Neural cell (in vitro differentiated cells): ENCODE measurements at regions not wholly inside any gene's neighbourhood (a gene's known extent, or its start where the extent isn't known, plus 50 kb on each side); places are given as distances from the start of the nearest gene placed in this dataset.

ENCODE experiments used
- H2AFZ ChIP-seq: fragments of 200-600, 300-800 bp; sonication (generic), shearing (Covaris generic); 2 replicates; pipeline ENCODE4 v1.6.0; 2014; ENCODE audit warnings: low read depth, mild to moderate bottlenecking, antibody characterized with exemption, low read length, moderate library complexity
- H3F3A ChIP-seq: fragments of 200-600 bp; shearing (Covaris generic); 2 replicates; pipeline ENCODE4 v1.6.1; 2016; ENCODE audit warnings: mild to moderate bottlenecking, moderate library complexity, mixed read lengths, antibody characterized with exemption, low read length; ENCODE audit not compliant: insufficient read depth, poor library complexity, severe bottlenecking
- H3K27ac ChIP-seq: fragments of 200-600, 300-800 bp; sonication (generic), shearing (Covaris generic); 2 replicates; pipeline ENCODE4 v1.5.1; 2014; ENCODE audit warnings: mild to moderate bottlenecking, low read length, moderate library complexity
- H3K27me3 ChIP-seq: fragments of 300-800, 200-600 bp; sonication (generic), shearing (Covaris generic); 2 replicates; pipeline ENCODE4 v1.6.0; 2014; ENCODE audit warnings: mild to moderate bottlenecking, low read depth, low read length, moderate library complexity; ENCODE audit not compliant: insufficient read depth
- H3K36me3 ChIP-seq: fragments of 300-800, 200-600 bp; sonication (generic), shearing (Covaris generic); 2 replicates; pipeline ENCODE4 v1.5.1; 2014; ENCODE audit warnings: mild to moderate bottlenecking, antibody characterized with exemption, low read length, moderate library complexity; ENCODE audit not compliant: insufficient read depth
- H3K4me2 ChIP-seq: fragments of 300-800, 200-600 bp; sonication (generic), shearing (Covaris generic); 2 replicates; pipeline ENCODE4 v1.6.0; 2014; ENCODE audit warnings: mild to moderate bottlenecking, low read length
- H3K4me3 ChIP-seq: fragments of 300-800, 200-600 bp; sonication (generic), shearing (Covaris generic); 2 replicates; pipeline ENCODE4 v1.5.1; 2014; ENCODE audit warnings: mild to moderate bottlenecking, low read length, moderate library complexity
- H3K79me2 ChIP-seq: fragments of 200-600 bp; shearing (Covaris generic); replicated peaks from 2 replicates; pipeline ENCODE4 v1.6.0; 2014; ENCODE audit warnings: mild to moderate bottlenecking, low read length, moderate library complexity; ENCODE audit not compliant: insufficient read depth
- H3K9ac ChIP-seq: fragments of 300-800, 200-600 bp; sonication (generic), shearing (Covaris generic); 2 replicates; pipeline ENCODE4 v1.6.1; 2016; ENCODE audit warnings: mild to moderate bottlenecking, low read length, mixed read lengths
- H3K9me2 ChIP-seq: fragments of 200-600 bp; shearing (Covaris generic); 2 replicates; pipeline ENCODE4 v1.6.1; 2016; ENCODE audit warnings: mild to moderate bottlenecking, low read length, mixed read lengths; ENCODE audit not compliant: insufficient read depth
- H3K9me3 ChIP-seq: fragments of 200-600, 300-800 bp; sonication (generic), shearing (Covaris generic); 2 replicates; pipeline ENCODE4 v1.6.1; 2016; ENCODE audit warnings: mild to moderate bottlenecking, mixed run types, low read length, moderate library complexity, mixed read lengths
- H4K20me1 ChIP-seq: fragments of 200-600 bp; shearing (Covaris generic); 2 replicates; pipeline ENCODE4 v1.6.1; 2016; ENCODE audit warnings: mild to moderate bottlenecking, mixed run types; ENCODE audit not compliant: insufficient read depth
- CTCF ChIP-seq: fragments of 450-650 bp; IDR thresholded peaks from 2 replicates; pipeline ENCODE4 v1.5.1; 2014; ENCODE audit warnings: antibody characterized with exemption, mild to moderate bottlenecking, moderate library complexity; ENCODE audit not compliant: poor library complexity, severe bottlenecking
- EP300 ChIP-seq: fragments of 450-650 bp; conservative IDR thresholded peaks from 2 replicates; pipeline ENCODE4 v1.6.1; 2014; ENCODE audit warnings: antibody characterized with exemption, mild to moderate bottlenecking, moderate library complexity; ENCODE audit not compliant: poor library complexity, severe bottlenecking
- EZH2 ChIP-seq: fragments of 200-600, 300-800 bp; shearing (Covaris generic), sonication (generic); IDR thresholded peaks from 2 replicates; pipeline ENCODE4 v1.6.1; 2014; ENCODE audit warnings: antibody characterized with exemption, low read length, borderline replicate concordance, mild to moderate bottlenecking; ENCODE audit not compliant: insufficient read depth, poor library complexity, severe bottlenecking
- MXI1 ChIP-seq: fragments of 450-650 bp; conservative IDR thresholded peaks from 2 replicates; pipeline ENCODE4 v1.6.1; 2014; ENCODE audit warnings: antibody characterized with exemption, mild to moderate bottlenecking; ENCODE audit not compliant: poor library complexity, severe bottlenecking
- POLR2AphosphoS5 ChIP-seq: IDR thresholded peaks from 2 replicates; pipeline ENCODE4 v1.6.1; 2012
- RAD21 ChIP-seq: fragments of 450-650 bp; conservative IDR thresholded peaks from 2 replicates; pipeline ENCODE4 v1.6.1; 2014; ENCODE audit warnings: antibody characterized with exemption, mild to moderate bottlenecking, moderate library complexity
- TAF1 ChIP-seq: IDR thresholded peaks from 2 replicates; pipeline ENCODE4 v1.6.1; 2012; ENCODE audit warnings: low read depth
- TF ChIP-seq, protein P1 (sequence below): IDR thresholded peaks from 2 replicates; pipeline ENCODE4 v1.6.1; 2012; ENCODE audit warnings: borderline replicate concordance

GRCh38 chr7:97269741-97270140, 152.2 kb downstream of the SDHAF3 start:
- H3K4me2 ChIP-seq, result no peak overlapping the region
- H3F3A ChIP-seq, result no peaks in the 10 kb centered on the region
- H2AFZ ChIP-seq, result no peak overlapping the region
- no peak overlapping the region for H3K4me3 ChIP-seq
- no peaks in the 10 kb centered on the region for H3K27me3 ChIP-seq
- H3K9me3 ChIP-seq, result no peaks in the 10 kb centered on the region
- H3K27ac ChIP-seq, result no peak overlapping the region
- H3K36me3 ChIP-seq, result no peaks in the 10 kb centered on the region
- no peak overlapping the region for H3K9ac ChIP-seq
- H3K79me2 ChIP-seq, result no peaks in the 10 kb centered on the region
- no peaks in the 10 kb centered on the region for H4K20me1 ChIP-seq
- no peaks in the 10 kb centered on the region for H3K9me2 ChIP-seq
- TF ChIP-seq RAD21 (no peak), MXI1 (no peak), CTCF (no peak), POLR2AphosphoS5 (no peak), EZH2 (no peak), EP300 (no peak)
- TF ChIP-seq, protein P1, sequence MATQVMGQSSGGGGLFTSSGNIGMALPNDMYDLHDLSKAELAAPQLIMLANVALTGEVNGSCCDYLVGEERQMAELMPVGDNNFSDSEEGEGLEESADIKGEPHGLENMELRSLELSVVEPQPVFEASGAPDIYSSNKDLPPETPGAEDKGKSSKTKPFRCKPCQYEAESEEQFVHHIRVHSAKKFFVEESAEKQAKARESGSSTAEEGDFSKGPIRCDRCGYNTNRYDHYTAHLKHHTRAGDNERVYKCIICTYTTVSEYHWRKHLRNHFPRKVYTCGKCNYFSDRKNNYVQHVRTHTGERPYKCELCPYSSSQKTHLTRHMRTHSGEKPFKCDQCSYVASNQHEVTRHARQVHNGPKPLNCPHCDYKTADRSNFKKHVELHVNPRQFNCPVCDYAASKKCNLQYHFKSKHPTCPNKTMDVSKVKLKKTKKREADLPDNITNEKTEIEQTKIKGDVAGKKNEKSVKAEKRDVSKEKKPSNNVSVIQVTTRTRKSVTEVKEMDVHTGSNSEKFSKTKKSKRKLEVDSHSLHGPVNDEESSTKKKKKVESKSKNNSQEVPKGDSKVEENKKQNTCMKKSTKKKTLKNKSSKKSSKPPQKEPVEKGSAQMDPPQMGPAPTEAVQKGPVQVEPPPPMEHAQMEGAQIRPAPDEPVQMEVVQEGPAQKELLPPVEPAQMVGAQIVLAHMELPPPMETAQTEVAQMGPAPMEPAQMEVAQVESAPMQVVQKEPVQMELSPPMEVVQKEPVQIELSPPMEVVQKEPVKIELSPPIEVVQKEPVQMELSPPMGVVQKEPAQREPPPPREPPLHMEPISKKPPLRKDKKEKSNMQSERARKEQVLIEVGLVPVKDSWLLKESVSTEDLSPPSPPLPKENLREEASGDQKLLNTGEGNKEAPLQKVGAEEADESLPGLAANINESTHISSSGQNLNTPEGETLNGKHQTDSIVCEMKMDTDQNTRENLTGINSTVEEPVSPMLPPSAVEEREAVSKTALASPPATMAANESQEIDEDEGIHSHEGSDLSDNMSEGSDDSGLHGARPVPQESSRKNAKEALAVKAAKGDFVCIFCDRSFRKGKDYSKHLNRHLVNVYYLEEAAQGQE, result no peak

DNA sequence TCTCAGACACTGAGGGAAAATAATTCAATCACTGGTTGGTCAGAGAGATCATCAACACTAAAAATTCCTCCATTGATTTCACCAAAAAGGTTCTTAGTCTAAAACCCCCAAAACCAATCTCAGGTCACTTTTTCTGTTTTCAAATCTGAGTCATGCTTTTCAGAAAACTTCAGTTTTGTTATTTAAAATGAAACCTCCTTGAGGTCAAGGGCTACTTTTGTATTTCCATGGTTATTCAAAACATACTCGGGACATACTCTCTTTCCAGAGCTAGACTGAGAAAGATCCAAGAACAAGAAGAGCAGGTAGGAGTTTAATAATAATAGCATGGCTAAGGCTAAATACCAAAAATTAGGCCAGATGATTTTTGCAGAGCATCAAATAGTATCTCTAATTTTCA, 152.8 kb downstream of the SDHAF3 start:
- Histone ChIP-seq H3F3A (no peaks in the 10 kb centered on the region), H3K79me2 (no peaks in the 10 kb centered on the region), H3K36me3 (no peaks in the 10 kb centered on the region), H3K9me3 (no peaks in the 10 kb centered on the region), H3K4me2 (no peak overlapping the region), H3K27ac (no peak overlapping the region), H3K27me3 (no peaks in the 10 kb centered on the region), H4K20me1 (no peaks in the 10 kb centered on the region), H3K9me2 (no peaks in the 10 kb centered on the region), H3K4me3 (no peak overlapping the region), H2AFZ (no peak overlapping the region), H3K9ac (no peak overlapping the region)
- TF ChIP-seq EP300 (no peak), RAD21 (no peak), MXI1 (no peak), POLR2AphosphoS5 (no peak), TAF1 (no peak), CTCF (no peak)
- TF ChIP-seq, protein P1, result no peak
